Fibroblast of villous mesenchyme (primary cell): ENCODE measurements at regions not wholly inside any gene's neighbourhood (a gene's known extent, or its start where the extent isn't known, plus 50 kb on each side); places are given as distances from the start of the nearest gene placed in this dataset.

Source experiments
- DNase-seq: peaks from one replicate; pipeline ENCODE4 v3.0.0-alpha.2; 2010; ENCODE audit warnings: low read depth
- H3K4me3 ChIP-seq: 2 replicates; pipeline ENCODE4 v1.5.1; 2011; ENCODE audit warnings: low read depth, mild to moderate bottlenecking, low read length
- TF ChIP-seq, protein P1 (sequence below): IDR thresholded peaks from 2 replicates; pipeline ENCODE4 v1.5.1; 2012; ENCODE audit warnings: low read depth, mild to moderate bottlenecking, low read length; ENCODE audit not compliant: insufficient read depth

DNA sequence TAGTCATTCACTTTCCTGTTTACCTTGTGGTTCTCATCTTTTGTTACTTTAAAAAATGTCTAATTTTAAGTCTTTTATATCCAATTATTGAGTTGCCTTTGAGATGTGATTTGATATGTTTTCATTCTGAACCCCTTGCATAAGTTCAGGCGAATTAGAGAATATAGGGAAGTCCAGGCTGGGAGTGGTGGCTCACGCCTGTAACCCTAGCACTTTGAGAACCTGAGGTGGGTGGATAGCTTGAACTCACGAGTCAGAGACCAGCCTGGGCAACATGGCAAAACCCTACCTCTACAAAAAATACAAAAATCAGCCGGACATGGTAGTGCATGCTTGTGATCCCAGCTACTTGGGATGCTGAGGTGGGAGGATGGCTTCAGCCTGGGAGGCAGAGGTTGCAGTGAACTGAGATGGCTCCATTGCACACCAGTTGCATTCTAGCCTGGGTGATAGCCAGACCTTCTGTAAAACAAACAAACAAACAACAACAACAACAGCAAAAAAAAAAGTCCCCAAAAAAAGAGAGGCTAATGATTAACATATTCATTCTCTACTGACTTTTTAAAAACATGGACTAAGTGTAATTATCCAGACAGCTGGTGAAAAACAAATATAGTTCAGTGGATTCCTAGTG, 451.1 kb upstream of the RGS6 start:
- no peak overlapping the region for H3K4me3 ChIP-seq
- no peak for DNase-seq
- TF ChIP-seq, protein P1, sequence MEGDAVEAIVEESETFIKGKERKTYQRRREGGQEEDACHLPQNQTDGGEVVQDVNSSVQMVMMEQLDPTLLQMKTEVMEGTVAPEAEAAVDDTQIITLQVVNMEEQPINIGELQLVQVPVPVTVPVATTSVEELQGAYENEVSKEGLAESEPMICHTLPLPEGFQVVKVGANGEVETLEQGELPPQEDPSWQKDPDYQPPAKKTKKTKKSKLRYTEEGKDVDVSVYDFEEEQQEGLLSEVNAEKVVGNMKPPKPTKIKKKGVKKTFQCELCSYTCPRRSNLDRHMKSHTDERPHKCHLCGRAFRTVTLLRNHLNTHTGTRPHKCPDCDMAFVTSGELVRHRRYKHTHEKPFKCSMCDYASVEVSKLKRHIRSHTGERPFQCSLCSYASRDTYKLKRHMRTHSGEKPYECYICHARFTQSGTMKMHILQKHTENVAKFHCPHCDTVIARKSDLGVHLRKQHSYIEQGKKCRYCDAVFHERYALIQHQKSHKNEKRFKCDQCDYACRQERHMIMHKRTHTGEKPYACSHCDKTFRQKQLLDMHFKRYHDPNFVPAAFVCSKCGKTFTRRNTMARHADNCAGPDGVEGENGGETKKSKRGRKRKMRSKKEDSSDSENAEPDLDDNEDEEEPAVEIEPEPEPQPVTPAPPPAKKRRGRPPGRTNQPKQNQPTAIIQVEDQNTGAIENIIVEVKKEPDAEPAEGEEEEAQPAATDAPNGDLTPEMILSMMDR: no peak

DNA sequence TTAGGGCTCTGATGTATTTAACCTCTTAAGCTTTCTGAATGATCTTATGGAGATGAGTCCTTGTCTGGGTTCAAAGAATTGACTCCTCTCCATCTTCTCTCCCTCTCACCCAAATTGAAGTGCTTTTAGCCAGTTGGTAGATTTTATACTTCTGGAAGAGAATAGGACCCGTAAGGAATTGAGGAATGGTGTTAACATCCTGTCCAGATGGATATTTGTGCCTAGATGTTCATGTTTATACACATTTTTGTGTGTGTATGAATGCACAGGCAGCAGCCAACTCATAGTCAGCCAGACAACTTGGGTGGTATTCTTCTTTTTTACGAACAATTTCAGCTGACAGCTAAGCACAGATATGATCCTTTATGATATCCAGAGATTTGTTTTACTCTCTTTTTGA, 449.6 kb upstream of the RGS6 start:
- DNase-seq: peak; percentile 64
- TF ChIP-seq, protein P1: no peak
- no peak overlapping the region for H3K4me3 ChIP-seq

DNA sequence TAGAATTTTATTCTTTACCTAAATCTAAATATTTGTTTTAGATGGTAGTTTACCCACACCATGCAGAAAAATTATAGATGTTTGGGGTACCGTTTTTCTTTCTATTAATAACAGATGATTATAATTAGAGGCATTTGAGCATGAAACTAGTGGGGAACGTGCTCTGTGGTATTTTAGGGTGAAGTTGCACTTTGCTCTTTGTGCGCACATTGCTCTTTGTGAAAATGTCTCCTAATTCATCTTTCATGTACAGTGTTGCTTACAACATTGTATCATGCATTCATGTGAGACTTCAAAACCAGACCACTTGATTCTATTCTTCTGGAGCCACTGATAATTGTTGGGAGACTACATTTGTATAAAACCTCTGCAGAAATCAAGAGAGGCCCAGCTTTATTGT, 449.1 kb upstream of the RGS6 start:
- no peak for DNase-seq
- H3K4me3 ChIP-seq: no peak overlapping the region
- TF ChIP-seq, protein P1: no peak

DNA sequence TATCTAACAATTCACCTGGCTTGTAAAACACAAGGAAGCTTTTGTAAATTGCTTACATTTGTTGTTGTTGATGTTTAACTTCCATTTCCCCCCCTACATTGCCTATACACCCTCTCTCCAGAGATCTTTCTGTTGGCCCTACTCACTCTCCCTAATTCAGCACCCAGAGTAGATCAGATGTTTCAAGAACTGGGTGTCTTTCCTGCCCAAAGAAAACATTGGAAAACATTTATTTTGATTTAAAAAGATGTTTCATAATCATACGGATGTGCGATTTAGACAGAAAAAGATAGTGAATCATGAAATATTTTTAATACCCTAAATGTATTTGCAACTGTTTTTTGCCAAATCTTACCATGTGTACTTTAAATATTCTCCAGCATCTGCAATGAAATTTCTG, 446.4 kb upstream of the RGS6 start:
- DNase-seq: no peak
- no peak overlapping the region for H3K4me3 ChIP-seq
- TF ChIP-seq, protein P1: no peak

DNA sequence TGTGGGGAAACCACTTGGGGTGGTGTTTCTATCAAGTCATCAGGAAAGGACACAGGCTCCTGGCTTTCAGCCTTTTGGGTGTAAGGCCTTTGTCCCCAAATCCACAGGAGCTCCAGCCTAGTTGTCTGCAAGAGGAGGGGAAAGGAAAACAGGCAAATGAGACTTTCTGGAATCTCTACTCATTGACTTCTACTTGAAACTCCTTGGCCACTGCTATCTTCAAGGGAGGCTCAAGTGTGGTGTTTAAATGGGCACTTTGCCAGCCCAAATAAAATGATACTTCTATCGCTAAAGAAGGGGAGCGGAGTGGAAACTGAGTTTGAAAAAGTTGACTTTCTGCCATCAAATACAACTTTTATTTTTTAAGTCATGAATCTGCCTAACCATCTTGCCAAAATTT, 445.9 kb upstream of the RGS6 start:
- no peak for DNase-seq
- no peak overlapping the region for H3K4me3 ChIP-seq
- TF ChIP-seq, protein P1: no peak

DNA sequence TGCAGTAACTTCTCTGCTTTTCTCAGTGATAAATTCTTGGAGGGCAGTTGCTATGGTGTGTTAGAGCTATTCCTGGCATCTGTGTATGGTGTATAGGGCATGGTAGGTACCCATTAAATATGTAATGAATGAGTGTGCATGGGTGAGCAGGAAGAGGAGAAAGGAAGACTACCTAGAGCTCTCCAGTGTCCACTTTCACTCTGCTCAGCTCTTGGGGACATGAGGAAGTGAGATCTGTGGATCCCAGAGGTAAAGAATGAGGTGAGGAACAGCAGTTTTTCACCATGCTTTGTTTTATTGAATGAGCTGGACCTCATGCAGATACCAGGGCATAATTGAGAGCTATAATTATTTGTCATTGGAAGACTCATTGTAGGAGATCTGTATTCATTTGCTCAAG, 444.8 kb upstream of the RGS6 start:
- TF ChIP-seq, protein P1: no peak
- H3K4me3 ChIP-seq: no peak overlapping the region

DNA sequence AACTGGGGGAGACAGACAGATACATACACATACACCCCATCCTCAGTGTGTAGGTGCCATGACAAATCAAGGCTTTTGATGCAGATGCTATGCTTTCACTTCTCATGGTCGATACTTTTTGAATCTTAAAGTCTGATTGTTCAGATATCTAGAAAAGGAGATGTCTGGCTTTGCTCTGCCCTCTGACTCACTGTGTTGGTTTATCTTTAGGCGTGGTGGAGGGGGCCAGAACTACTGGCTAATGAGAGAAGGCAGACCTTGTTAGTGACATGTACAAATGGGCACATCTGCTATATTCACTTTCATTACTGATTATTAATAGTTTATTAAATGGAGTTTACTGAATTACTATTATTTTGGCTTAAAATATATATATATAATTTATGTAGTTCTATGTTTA, 444.3 kb upstream of the RGS6 start:
- H3K4me3 ChIP-seq: no peak overlapping the region
- DNase-seq: peak; percentile 35
- TF ChIP-seq, protein P1: no peak

More for the DNA sequence above, 444.8 kb upstream of the RGS6 start:
- no peak for DNase-seq
